Pancreas (tissue), 10 donors: ENCODE measurements at regions not wholly inside any gene's neighbourhood (a gene's known extent, or its start where the extent isn't known, plus 50 kb on each side); places are given as distances from the start of the nearest gene placed in this dataset.

ENCODE experiments used
- ATAC-seq, 4 donors: fragments of 200-7000 bp; cut with Tn5 transposase; one replicate each; pipeline versions ENCODE4 v1.8.0 to v1.9.1; 2020; ENCODE audit warnings: mild to moderate bottlenecking in 4 of 4, moderate library complexity in 4 of 4
- DNase-seq, 6 donors: peaks; one replicate each; pipeline ENCODE4 v3.0.0-alpha.2; 2020
- FAIRE-seq: peaks from 2 replicates; lab custom pipeline; 2012; peaks lifted over from hg19 to GRCh38; lab: Jason Lieb, UNC
- H3K27ac ChIP-seq, 4 donors: fragments of 200-600 bp; sonication (generic); 1 replicate in 3 of 4; 2 replicates in 1 of 4; pipeline versions ENCODE4 v1.5.0 to v1.8.0; 2020
- H3K27me3 ChIP-seq, 4 donors: fragments of 200-600 bp; one replicate each; pipeline ENCODE4 v1.8.0; 2021
- H3K36me3 ChIP-seq, 3 donors: fragments of 200-600 bp; sonication (generic) in 1 of 3; one replicate each; pipeline versions ENCODE4 v1.5.0 to v1.8.0; 2020 to 2021
- H3K4me1 ChIP-seq, 3 donors: fragments of 200-600 bp; one replicate each; pipeline ENCODE4 v1.8.0; 2021
- H3K4me3 ChIP-seq, 4 donors: fragments of 200-600 bp; sonication (generic) in 2 of 4; one replicate each; pipeline versions ENCODE4 v1.5.0 to v1.8.0; 2020 to 2021
- H3K9me3 ChIP-seq, 4 donors: fragments of 200-600 bp; one replicate each; pipeline ENCODE4 v1.8.0; 2021
- CTCF ChIP-seq, 4 donors: fragments of 200-600 bp; sonication (generic) in 3 of 4; IDR thresholded peaks; one replicate each; pipeline versions ENCODE4 v1.5.0 to v1.8.0; 2021; ENCODE audit warnings: antibody characterized with exemption in 4 of 4
- WGBS, 2 donors: extraction: QIAGEN DNeasy Blood & Tissue Kit; methylation state at CpG; one replicate each; pipeline ENCODE4 v1.1.7; 2013; 5-methylcytosine and 5-hydroxymethylcytosine counted together
- intact Hi-C, 3 donors: fragments of 100-400 bp; cut with DNase I; formaldehyde crosslinking; loops; one replicate each; pipeline versions ENCODE4 v1.11.1 to v1.14.2; 2022
- donor health status: healthy with polysubstance abuse.
- donor health status: DM: no; HTN: no; CAD: no; lungs with moderate emphysema.
- donor health status: DM: no; HTN: no; CAD: no.
- donor health status: control.
- donor health status: control.
- donor health status: Bipolar disorder and iron deficiency.
- donor health status: DM: yes; HTN: yes; CAD: no.
- donor health status: DM: no; HTN: no; CAD: no.
- donor health status: DM: no; HTN: no; CAD: no.
- donor health status: DM: yes; HTN: yes; CAD: no.

- DNase-seq (no peak), FAIRE-seq (no peak), ATAC-seq (no peak)
- WGBS, 2 donors = 82 to 83% methylated on average over 2 of the region's 2 CpGs
- no peak for TF ChIP-seq CTCF (IDR thresholded peaks at IDR 0.05)
- intact Hi-C loops = no loop called here
- no peak overlapping the region for H3K4me3 ChIP-seq
- H3K36me3 ChIP-seq = no peaks in the 10 kb centered on the region
- no peaks in the 10 kb centered on the region for H3K27me3 ChIP-seq
- no peak overlapping the region for H3K27ac ChIP-seq
- H3K4me1 ChIP-seq = no peaks in the 10 kb centered on the region
- no peaks in the 10 kb centered on the region for H3K9me3 ChIP-seq
Observed at GRCh38 chr4:157751631-157752030, 421.2 kb downstream of the GASK1B start.

GRCh38 chr4:157741642-157742041, 431.2 kb downstream of the GASK1B start:
- ATAC-seq (no peak), DNase-seq (no peak), FAIRE-seq (no peak)
- Histone ChIP-seq H3K27ac (no peak overlapping the region), H3K27me3 (no peaks in the 10 kb centered on the region), H3K9me3 (no peaks in the 10 kb centered on the region), H3K4me1 (no peaks in the 10 kb centered on the region), H3K36me3 (no peaks in the 10 kb centered on the region), H3K4me3 (no peak overlapping the region)
- no peak for TF ChIP-seq CTCF (IDR thresholded peaks at IDR 0.05)
- 71 to 75% methylated on average over 1 of the region's 1 CpG for WGBS, 2 donors
- intact Hi-C loops = no loop called here

GRCh38 chr4:157739242-157739641, 433.6 kb downstream of the GASK1B start:
- no peak for TF ChIP-seq CTCF (IDR thresholded peaks at IDR 0.05)
- intact Hi-C loops = no loop called here
- Histone ChIP-seq H3K27me3 (no peaks in the 10 kb centered on the region), H3K36me3 (no peaks in the 10 kb centered on the region), H3K4me1 (no peaks in the 10 kb centered on the region), H3K9me3 (no peaks in the 10 kb centered on the region), H3K4me3 (no peak overlapping the region), H3K27ac (no peak overlapping the region)
- DNase-seq = no peak
- ATAC-seq = no peak
- no peak for FAIRE-seq
- 64 to 71% methylated on average over 2 of the region's 2 CpGs for WGBS, 2 donors

GRCh38 chr4:157728215-157728614, 444.6 kb downstream of the GASK1B start:
- H3K4me1 ChIP-seq = no peaks in the 10 kb centered on the region
- FAIRE-seq = no peak
- no peak for DNase-seq
- H3K4me3 ChIP-seq = no peak overlapping the region
- H3K27ac ChIP-seq = no peak overlapping the region
- intact Hi-C loops = no loop called here
- 92 to 97% methylated on average over 3 of the region's 3 CpGs for WGBS, 2 donors
- H3K36me3 ChIP-seq = no peaks in the 10 kb centered on the region
- no peaks in the 10 kb centered on the region for H3K9me3 ChIP-seq
- no peaks in the 10 kb centered on the region for H3K27me3 ChIP-seq
- no peak for ATAC-seq
- no peak for TF ChIP-seq CTCF (IDR thresholded peaks at IDR 0.05)

- H3K27ac ChIP-seq = no peak overlapping the region
- intact Hi-C loops = no loop called here
- FAIRE-seq = no peak
- no peaks in the 10 kb centered on the region for H3K36me3 ChIP-seq
- DNase-seq = no peak
- H3K9me3 ChIP-seq = no peaks in the 10 kb centered on the region
- no peak overlapping the region for H3K4me3 ChIP-seq
- no peaks in the 10 kb centered on the region for H3K27me3 ChIP-seq
- H3K4me1 ChIP-seq = no peaks in the 10 kb centered on the region
- ATAC-seq = no peak
- no peak for TF ChIP-seq CTCF (IDR thresholded peaks at IDR 0.05)
- WGBS, 2 donors = 59 to 72% methylated on average over 2 of the region's 2 CpGs
Observed at GRCh38 chr4:157727163-157727562, 445.7 kb downstream of the GASK1B start.
